ENCODE measurements at regions not wholly inside any gene's neighbourhood (a gene's known extent, or its start where the extent isn't known, plus 50 kb on each side); places are given as distances from the start of the nearest gene placed in this dataset.

DNA sequence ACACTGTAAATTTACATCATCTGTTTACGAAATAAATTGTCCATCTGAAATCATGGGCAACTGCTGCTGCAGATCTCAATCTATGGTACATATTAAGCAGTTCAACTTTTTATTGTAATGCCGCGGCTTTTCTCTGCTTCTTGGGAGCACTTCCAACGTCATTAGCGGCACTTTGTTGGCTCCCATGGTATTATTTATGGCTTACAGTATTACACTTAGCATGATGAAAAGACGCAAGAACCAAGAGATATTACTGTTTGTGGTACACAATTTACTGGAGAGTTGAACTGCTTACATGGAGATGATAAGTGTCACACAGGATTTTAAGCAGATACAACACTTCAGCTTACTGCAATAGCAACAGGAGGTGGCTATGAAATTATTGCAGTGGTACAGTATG lies 442.1 kb downstream of the PCDH20 start:
- no peaks in the 10 kb centered on the region for H3K36me3 ChIP-seq (ENCODE audit: control insufficient read depth, low read length)
- H3K27me3 ChIP-seq (ENCODE audit: control insufficient read depth, low read length) = no peaks in the 10 kb centered on the region
- no peak overlapping the region for H3K27ac ChIP-seq (ENCODE audit: low read depth, low read length)
- peaks cover 3% of the 10 kb centered on the region; the same call in 1 of the 2 replicates for H3K9me3 ChIP-seq (ENCODE audit: control insufficient read depth, insufficient read depth, low read length)
- no peak overlapping the region for H3K4me2 ChIP-seq (ENCODE audit: low read length)
- H3F3A ChIP-seq (ENCODE audit: control insufficient read depth, insufficient read depth) = 0 out of 2 replicates have a peak, but pooled peaks cover 8% of the 10 kb centered on the region
- H3K4me3 ChIP-seq (ENCODE audit: low read length) = no peak overlapping the region
- H3K9me2 ChIP-seq (replicated peaks; ENCODE audit: control insufficient read depth, low read length) = no peaks in the 10 kb centered on the region
- no peaks in the 10 kb centered on the region for H3K79me2 ChIP-seq (ENCODE audit: control insufficient read depth, low read length)
- no peaks in the 10 kb centered on the region for H4K20me1 ChIP-seq (ENCODE audit: control insufficient read depth, insufficient read depth, low read depth, low read length)
- TF ChIP-seq CTCF (IDR thresholded peaks at IDR 0.05; ENCODE audit: low read depth, low read length, poor library complexity, severe bottlenecking) (no peak), EZH2phosphoT487 (IDR thresholded peaks at IDR 0.05; ENCODE audit: borderline replicate concordance, low read length) (no peak)
- H3K4me1 ChIP-seq (ENCODE audit: control insufficient read depth, low read length) = no peaks in the 10 kb centered on the region

DNA sequence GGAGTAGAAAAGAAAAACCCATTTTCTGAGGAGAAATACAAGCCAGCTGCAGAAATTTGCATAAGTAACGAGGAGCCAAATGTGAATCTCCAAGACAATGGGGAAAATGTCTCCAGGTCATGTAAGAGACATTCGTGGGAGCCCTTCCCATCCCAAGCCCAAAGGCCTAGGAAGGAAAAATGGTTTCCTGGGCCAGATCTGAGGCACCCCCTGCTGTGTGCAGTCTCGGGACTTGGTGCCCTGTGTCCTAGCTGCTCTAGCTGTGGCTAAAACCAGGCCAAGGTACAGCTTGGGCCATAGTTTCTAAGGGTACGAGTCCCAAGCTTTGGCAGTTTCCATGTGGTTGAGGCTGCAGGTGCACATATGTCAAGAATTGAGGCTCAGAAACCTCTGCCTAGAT lies 444.9 kb downstream of the PCDH20 start:
- Histone ChIP-seq H3F3A (ENCODE audit: control insufficient read depth, insufficient read depth) (no peaks in the 10 kb centered on the region), H3K4me1 (ENCODE audit: control insufficient read depth, low read length) (no peaks in the 10 kb centered on the region), H3K9me3 (ENCODE audit: control insufficient read depth, insufficient read depth, low read length) (no peaks in the 10 kb centered on the region), H3K36me3 (ENCODE audit: control insufficient read depth, low read length) (no peaks in the 10 kb centered on the region), H3K4me2 (ENCODE audit: low read length) (no peak overlapping the region), H3K79me2 (ENCODE audit: control insufficient read depth, low read length) (no peaks in the 10 kb centered on the region), H3K9me2 (replicated peaks; ENCODE audit: control insufficient read depth, low read length) (no peaks in the 10 kb centered on the region), H4K20me1 (ENCODE audit: control insufficient read depth, insufficient read depth, low read depth, low read length) (no peaks in the 10 kb centered on the region), H3K27me3 (ENCODE audit: control insufficient read depth, low read length) (no peaks in the 10 kb centered on the region), H3K27ac (ENCODE audit: low read depth, low read length) (no peak overlapping the region), H3K4me3 (ENCODE audit: low read length) (no peak overlapping the region)
- no peak for TF ChIP-seq EZH2phosphoT487 (IDR thresholded peaks at IDR 0.05; ENCODE audit: borderline replicate concordance, low read length)
- no peak for TF ChIP-seq CTCF (IDR thresholded peaks at IDR 0.05; ENCODE audit: low read depth, low read length, poor library complexity, severe bottlenecking)

GRCh38 chr13:60969656-60970055 lies 446.0 kb downstream of the PCDH20 start:
- Histone ChIP-seq H4K20me1 (ENCODE audit: control insufficient read depth, insufficient read depth, low read depth, low read length) (no peaks in the 10 kb centered on the region), H3K27me3 (ENCODE audit: control insufficient read depth, low read length) (no peaks in the 10 kb centered on the region), H3K27ac (ENCODE audit: low read depth, low read length) (no peak overlapping the region), H3F3A (ENCODE audit: control insufficient read depth, insufficient read depth) (no peaks in the 10 kb centered on the region), H3K4me1 (ENCODE audit: control insufficient read depth, low read length) (no peaks in the 10 kb centered on the region), H3K36me3 (ENCODE audit: control insufficient read depth, low read length) (no peaks in the 10 kb centered on the region), H3K4me3 (ENCODE audit: low read length) (no peak overlapping the region), H3K79me2 (ENCODE audit: control insufficient read depth, low read length) (no peaks in the 10 kb centered on the region), H3K9me3 (ENCODE audit: control insufficient read depth, insufficient read depth, low read length) (no peaks in the 10 kb centered on the region), H3K9me2 (replicated peaks; ENCODE audit: control insufficient read depth, low read length) (no peaks in the 10 kb centered on the region), H3K4me2 (ENCODE audit: low read length) (no peak overlapping the region)
- TF ChIP-seq EZH2phosphoT487 (IDR thresholded peaks at IDR 0.05; ENCODE audit: borderline replicate concordance, low read length) = no peak

- Histone ChIP-seq H3K27me3 (ENCODE audit: control insufficient read depth, low read length) (no peaks in the 10 kb centered on the region), H3K4me2 (ENCODE audit: low read length) (no peak overlapping the region), H4K20me1 (ENCODE audit: control insufficient read depth, insufficient read depth, low read depth, low read length) (no peaks in the 10 kb centered on the region), H3K9me2 (replicated peaks; ENCODE audit: control insufficient read depth, low read length) (no peaks in the 10 kb centered on the region), H3K4me3 (ENCODE audit: low read length) (no peak overlapping the region), H3F3A (ENCODE audit: control insufficient read depth, insufficient read depth) (no peaks in the 10 kb centered on the region), H3K79me2 (ENCODE audit: control insufficient read depth, low read length) (no peaks in the 10 kb centered on the region), H3K9me3 (ENCODE audit: control insufficient read depth, insufficient read depth, low read length) (no peaks in the 10 kb centered on the region), H3K4me1 (ENCODE audit: control insufficient read depth, low read length) (no peaks in the 10 kb centered on the region), H3K27ac (ENCODE audit: low read depth, low read length) (no peak overlapping the region), H3K36me3 (ENCODE audit: control insufficient read depth, low read length) (no peaks in the 10 kb centered on the region)
- TF ChIP-seq EZH2phosphoT487 (IDR thresholded peaks at IDR 0.05; ENCODE audit: borderline replicate concordance, low read length) = no peak
- TF ChIP-seq CTCF (IDR thresholded peaks at IDR 0.05; ENCODE audit: low read depth, low read length, poor library complexity, severe bottlenecking) = no peak
Measured at GRCh38 chr13:60959427-60959826, 456.2 kb downstream of the PCDH20 start.

Data from DOHH2 (cell line).